ENCODE measurements at regions not wholly inside any gene's neighbourhood (a gene's known extent, or its start where the extent isn't known, plus 50 kb on each side); places are given as distances from the start of the nearest gene placed in this dataset.

DNA sequence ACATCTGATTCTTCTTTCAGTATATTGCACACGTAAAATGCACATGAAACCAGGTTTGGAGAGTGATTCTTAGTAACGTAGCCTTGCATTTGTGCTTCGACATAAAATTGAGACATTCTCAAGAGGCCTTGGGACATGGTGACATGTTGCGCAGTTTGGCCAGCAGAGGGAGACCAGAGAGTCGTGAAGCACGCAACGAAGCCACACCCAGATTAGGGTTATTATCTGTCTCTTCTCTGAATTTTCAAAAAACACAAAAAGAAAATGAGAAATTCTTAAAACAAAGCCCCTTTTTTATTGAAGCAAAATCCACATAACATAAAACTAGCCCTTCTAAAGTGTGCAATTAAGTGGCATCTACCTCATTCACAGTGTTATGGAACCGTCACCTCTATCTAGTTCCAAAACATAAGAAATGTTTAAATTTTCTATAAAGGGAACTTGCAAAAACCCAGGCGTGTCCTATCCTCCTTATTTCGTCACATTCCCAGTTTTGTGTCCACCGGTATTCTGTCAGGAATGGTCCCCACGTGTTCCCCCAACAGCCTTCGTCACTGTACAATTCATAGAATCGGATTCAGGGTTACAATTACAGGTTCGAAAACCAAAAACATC lies 108.8 kb upstream of the ATF7IP start:
- POLR2A ChIA-PET: interaction anchor here (1.0 to 2.5 kb wide), 8 partner anchors 17 to 515 kb away, joined by 3 to 32 read pairs (median 6); partner anchors contain the start of gene ATF7IP

DNA sequence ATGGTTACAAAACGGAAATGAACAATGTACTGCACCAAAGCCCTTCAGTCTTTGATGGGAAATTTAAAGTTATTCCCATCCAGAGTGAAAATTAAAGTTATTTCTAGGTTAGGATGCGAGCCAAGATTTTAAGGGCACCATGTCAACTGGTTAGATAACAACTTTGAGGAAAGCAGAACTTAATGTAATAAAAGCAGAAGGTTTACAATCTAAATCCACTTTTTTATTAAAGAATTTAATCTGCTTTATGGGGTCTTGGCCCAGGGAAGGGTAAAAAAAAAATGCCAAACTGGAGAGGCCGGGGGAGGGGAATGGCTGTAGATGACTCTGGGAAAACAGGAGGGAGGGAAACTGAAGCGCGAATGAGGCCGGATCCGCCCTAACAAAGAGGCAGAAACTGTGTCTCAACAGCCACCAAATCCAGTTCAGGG lies 108.2 kb upstream of the ATF7IP start:
- Mint-ChIP-seq H3K27ac (peak overlapping the region; percentile 97), H3K4me1 (peaks cover 37% of the 10 kb centered on the region), H3K9me3 (peaks cover 9% of the 10 kb centered on the region), H3K36me3 (peaks cover 21% of the 10 kb centered on the region), H3K27me3 (no peaks in the 10 kb centered on the region), H3K4me3 (peak overlapping the region; percentile 74)
- POLR2A ChIA-PET: interaction anchor here (0.6 to 2.3 kb wide), 19 partner anchors 16 to 1560 kb away, joined by 3 to 32 read pairs (median 5); partner anchors contain the start of genes ATF7IP and CDKN1B
- DNase-seq (no peak), ATAC-seq (ENCODE audit: low read depth) (no peak)

More for the DNA sequence above, 108.8 kb upstream of the ATF7IP start:
- no peaks in the 10 kb centered on the region for H3K27me3 Mint-ChIP-seq
- H3K36me3 Mint-ChIP-seq: peaks cover 19% of the 10 kb centered on the region
- peak overlapping the region; percentile 74 for H3K4me3 Mint-ChIP-seq
- DNase-seq (peak; percentile 63), ATAC-seq (ENCODE audit: low read depth) (peak; percentile 61)
- peaks cover 9% of the 10 kb centered on the region for H3K9me3 Mint-ChIP-seq
- H3K27ac Mint-ChIP-seq: peak overlapping the region; percentile 97
- H3K4me1 Mint-ChIP-seq: peaks cover 37% of the 10 kb centered on the region

DNA sequence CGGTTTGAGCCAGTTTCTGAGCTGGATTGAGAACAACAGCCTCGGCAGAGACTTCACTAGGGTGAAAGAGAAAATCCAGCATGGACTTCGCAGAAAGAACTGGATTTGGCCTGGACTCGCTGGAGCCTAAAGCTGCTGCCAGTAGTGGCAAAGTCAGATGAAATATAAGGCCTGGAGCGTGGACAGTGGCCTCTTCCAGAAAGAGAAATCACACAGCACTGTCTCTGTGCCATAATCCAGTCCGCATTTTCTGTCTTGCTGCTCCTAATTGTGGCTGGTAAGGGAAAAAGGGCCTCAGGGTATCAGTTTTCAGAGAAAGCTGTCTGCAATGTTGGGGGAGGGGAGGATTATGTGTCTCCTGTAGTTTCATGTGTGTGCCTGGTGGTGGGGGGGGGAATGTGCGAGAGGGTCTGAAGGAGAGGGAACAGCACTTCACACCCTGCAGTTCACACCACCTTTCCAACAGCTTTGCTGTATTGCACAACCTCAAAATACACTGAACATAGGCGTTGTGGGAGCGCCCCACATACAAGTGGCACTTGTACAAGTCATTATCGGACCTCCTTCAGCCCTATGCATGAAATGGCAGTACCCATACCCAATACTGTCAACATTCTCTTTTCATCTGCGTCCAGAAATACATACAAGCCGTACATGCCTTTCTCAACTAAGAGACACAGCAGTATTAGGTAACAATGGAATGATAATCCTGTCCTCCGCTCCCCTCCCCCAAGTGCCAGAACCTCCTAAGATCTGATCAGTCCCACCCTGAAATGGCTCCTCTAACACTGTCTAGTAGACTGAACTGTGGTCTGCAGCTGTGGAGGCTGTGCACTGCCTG lies 107.5 kb upstream of the ATF7IP start:
- Mint-ChIP-seq H3K4me1 (peaks cover 37% of the 10 kb centered on the region), H3K4me3 (peak overlapping the region; percentile 74), H3K36me3 (peaks cover 22% of the 10 kb centered on the region), H3K27me3 (no peaks in the 10 kb centered on the region), H3K9me3 (peaks cover 11% of the 10 kb centered on the region), H3K27ac (peak overlapping the region; percentile 97)
- peak; percentile 74 for DNase-seq
- ATAC-seq (ENCODE audit: low read depth): peak; percentile 82
- POLR2A ChIA-PET: interaction anchor here (0.6 to 2.3 kb wide), 20 partner anchors 15 to 1560 kb away, joined by 3 to 32 read pairs (median 5); partner anchors contain the start of genes ATF7IP and CDKN1B

DNA sequence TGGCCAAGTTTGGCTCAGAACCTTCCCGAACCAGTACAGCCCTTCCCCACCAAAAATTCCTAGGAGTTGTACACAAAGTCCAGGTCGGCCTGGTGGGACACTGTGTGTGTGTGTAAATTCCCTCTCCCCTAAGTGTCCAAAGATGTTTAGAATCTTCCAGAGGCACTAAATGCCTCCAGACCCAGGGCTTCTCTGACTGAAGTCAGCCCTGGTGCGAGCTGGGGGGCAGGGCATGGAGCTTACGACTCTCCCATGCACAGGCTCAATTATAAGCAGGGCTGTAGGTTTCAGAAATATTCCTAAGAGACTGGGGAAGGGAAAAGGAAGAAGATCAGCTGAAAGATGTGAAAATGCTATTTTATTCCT lies 106.9 kb upstream of the ATF7IP start:
- DNase-seq (no peak), ATAC-seq (ENCODE audit: low read depth) (no peak)
- Mint-ChIP-seq H3K9me3 (peaks cover 11% of the 10 kb centered on the region), H3K4me1 (peaks cover 37% of the 10 kb centered on the region), H3K27me3 (no peaks in the 10 kb centered on the region), H3K4me3 (peak overlapping the region; percentile 74), H3K27ac (peak overlapping the region; percentile 97), H3K36me3 (peaks cover 22% of the 10 kb centered on the region)
- POLR2A ChIA-PET: interaction anchor here (0.6 to 2.3 kb wide), 9 partner anchors 14 to 486 kb away, joined by 3 to 32 read pairs (median 8); partner anchors contain the start of gene ATF7IP

DNA sequence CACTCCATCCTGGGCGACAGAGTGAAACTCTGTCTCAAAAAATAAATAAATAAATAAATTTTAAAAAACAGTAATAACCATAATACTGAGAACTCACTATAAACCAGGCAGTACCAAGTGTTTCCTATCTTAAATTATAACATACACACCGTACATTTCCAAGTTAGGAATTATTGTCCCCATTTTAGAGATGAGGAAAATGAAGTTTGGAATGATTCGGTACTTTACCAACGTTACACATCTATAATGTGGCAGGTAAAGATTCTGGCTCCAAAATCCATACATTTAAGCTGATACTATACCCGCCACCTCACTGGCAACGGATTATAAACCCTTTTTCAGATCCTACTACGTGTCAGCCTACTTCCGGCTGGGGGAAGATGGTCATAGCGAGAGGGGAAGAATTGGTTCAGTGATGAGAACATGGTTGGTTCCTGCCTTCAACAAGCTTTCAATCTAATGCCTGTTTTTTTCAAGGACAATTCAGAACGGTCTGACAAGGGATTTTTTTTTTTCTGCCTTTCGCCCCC lies 105.9 kb upstream of the ATF7IP start:
- Mint-ChIP-seq H3K27ac (no peak overlapping the region), H3K36me3 (peaks cover 24% of the 10 kb centered on the region), H3K27me3 (no peaks in the 10 kb centered on the region), H3K4me3 (no peak overlapping the region), H3K9me3 (peaks cover 13% of the 10 kb centered on the region), H3K4me1 (peaks cover 39% of the 10 kb centered on the region)
- POLR2A ChIA-PET: interaction anchor here (1.2 to 2.3 kb wide), 3 partner anchors 106 to 135 kb away, joined by 8 to 24 read pairs (median 15); partner anchors contain the start of gene ATF7IP
- ATAC-seq (ENCODE audit: low read depth): no peak
- no peak for DNase-seq

DNA sequence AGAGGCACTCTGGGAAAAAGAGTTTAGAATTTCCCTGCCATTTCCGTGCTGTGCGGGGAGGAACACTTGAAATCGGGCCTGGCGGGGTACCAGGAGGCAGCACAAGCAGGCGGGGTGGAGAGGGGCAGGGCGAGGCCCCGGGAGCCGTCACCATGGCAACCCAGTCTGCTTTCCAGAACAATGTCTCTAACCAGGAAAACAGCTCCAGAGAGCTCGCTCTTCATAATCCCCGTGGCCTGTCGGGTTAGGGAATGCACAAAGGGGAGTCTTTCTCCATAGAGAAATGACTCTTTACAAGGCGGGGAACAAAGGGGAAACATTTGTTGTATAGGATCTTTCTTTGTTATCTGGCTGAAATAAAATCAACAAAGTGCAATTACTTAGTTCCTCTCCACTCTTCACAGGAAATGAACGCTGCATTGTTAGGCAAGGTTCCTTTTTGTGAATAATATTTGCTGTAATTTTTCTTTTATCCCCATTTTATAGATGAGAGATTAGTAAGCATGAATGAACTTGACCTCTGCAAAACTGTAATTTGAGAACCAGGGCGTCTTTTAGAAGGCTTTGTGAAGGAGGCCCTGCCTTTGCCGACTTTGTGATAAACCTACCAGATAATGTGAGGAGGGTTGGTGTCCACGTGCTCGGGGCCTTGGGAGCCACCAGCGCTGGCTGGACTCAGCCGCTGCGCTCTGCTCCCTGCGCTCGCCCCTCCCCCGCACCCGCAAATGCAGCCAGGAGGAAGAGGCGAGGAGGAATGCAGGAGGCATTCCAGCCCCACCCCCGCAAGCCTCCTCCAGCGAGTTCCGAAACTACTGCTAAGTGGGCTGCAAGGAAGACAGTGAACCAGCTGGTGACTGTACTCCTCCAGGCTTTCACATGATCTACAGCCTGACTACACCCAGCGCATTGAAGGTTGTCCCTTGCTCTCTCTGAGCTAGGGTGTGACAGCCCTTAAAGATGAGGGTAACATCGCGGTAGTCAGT lies 105.2 kb upstream of the ATF7IP start:
- ATAC-seq (ENCODE audit: low read depth) (no peak), DNase-seq (no peak)
- peaks cover 20% of the 10 kb centered on the region for H3K36me3 Mint-ChIP-seq
- POLR2A ChIA-PET: interaction anchor here (1.2 kb wide), 1 partner anchor 105 kb away, joined by 8 read pairs; the partner anchor contains the start of gene ATF7IP
- H3K4me1 Mint-ChIP-seq: peaks cover 35% of the 10 kb centered on the region
- H3K9me3 Mint-ChIP-seq: peaks cover 13% of the 10 kb centered on the region
- H3K4me3 Mint-ChIP-seq: no peak overlapping the region
- H3K27me3 Mint-ChIP-seq: no peaks in the 10 kb centered on the region
- H3K27ac Mint-ChIP-seq: no peak overlapping the region

DNA sequence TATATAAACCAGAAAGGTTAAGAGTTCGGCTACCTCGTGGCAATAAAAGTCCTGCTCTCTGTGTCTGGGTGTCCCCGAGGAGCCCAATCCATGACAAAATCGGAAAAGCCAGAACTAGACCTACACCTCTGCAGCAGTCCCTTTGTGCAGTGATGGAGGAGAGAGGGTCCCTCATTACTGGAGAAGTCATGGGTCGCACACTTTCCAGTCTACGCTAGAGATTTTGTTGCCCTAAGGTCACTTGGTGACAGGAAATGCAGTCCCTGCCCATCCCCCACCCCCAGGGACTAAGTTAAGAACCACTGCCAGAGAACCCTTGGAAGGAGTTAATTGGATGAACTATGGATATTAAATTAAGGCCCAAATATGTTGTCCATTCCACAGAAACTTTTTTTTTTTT lies 104.4 kb upstream of the ATF7IP start:
- H3K4me1 Mint-ChIP-seq: peaks cover 27% of the 10 kb centered on the region

DNA sequence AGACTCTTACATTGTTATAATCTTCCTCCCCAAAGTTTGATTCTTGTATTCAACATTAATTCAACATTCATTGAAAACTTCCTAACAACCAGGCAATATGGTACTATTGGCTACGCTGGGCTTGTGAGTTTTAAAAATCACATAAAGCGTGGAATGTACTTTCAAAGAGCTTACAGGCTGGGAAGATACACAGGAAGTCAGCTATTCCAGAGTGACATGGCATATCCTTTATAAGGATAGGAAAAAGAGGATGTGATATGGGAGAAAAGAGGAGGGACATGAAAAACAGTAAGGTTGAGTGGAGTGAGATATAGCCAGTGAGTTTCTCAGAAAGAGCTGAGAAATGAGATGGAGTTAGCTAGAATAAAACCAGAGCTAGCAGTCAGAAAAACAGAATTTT lies 103.6 kb upstream of the ATF7IP start:
- POLR2A ChIA-PET: interaction anchor here (0.6 to 1.1 kb wide), 2 partner anchors 104 to 161 kb away, joined by 4 to 5 read pairs; partner anchors contain the start of gene ATF7IP
- Mint-ChIP-seq H3K27me3 (no peaks in the 10 kb centered on the region), H3K27ac (no peak overlapping the region), H3K36me3 (peaks cover 20% of the 10 kb centered on the region), H3K4me1 (peaks cover 19% of the 10 kb centered on the region), H3K9me3 (peaks cover 13% of the 10 kb centered on the region), H3K4me3 (no peak overlapping the region)
- ATAC-seq (ENCODE audit: low read depth) (no peak), DNase-seq (no peak)

More for the DNA sequence above, 104.4 kb upstream of the ATF7IP start:
- Mint-ChIP-seq H3K27me3 (no peaks in the 10 kb centered on the region), H3K27ac (no peak overlapping the region), H3K9me3 (peaks cover 13% of the 10 kb centered on the region), H3K36me3 (peaks cover 20% of the 10 kb centered on the region), H3K4me3 (no peak overlapping the region)
- ATAC-seq (ENCODE audit: low read depth): no peak
- no peak for DNase-seq
- POLR2A ChIA-PET: no interaction called here

DNA sequence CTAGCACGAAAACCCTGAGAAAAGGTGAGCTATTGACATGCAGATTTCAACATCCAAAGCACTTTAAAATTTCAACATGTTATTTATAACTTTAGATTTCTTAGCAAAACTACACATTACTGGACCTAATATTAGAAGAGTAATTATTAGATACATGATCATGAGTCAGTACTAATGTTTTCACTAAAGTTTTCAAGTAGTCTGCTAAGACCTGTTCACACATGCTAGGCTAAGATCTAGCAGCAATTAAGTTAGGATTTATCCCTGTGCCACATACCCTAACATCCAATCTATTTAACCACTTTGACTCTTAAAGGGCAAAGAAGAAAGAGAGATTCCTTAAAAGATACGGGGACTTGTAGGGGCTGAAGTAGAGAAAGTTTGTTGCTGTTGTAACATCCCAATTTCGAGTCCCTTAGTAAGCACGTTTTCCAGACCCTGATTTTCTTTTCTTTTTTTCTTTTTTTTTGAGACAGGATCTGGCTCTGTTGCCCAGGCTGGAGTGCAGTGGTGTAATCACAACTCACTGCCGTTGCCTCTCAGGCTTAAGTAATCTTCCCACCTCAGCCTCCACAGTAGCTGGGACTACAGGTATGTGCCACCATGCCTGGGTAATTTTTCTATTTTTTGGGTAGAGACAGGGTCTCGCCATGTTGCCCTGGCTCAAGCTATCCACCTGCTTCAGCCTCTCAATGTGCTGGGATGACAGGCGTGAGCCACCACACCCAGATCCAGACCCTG lies 102.5 kb upstream of the ATF7IP start:
- Mint-ChIP-seq H3K4me1 (peaks cover 11% of the 10 kb centered on the region), H3K4me3 (no peak overlapping the region), H3K27ac (peak overlapping the region; percentile 42), H3K27me3 (no peaks in the 10 kb centered on the region), H3K9me3 (peaks cover 14% of the 10 kb centered on the region), H3K36me3 (peaks cover 20% of the 10 kb centered on the region)
- DNase-seq: no peak
- POLR2A ChIA-PET: interaction anchor here (0.6 kb wide), 1 partner anchor 95 kb away, joined by 3 read pairs; no protein-coding TSS in a partner anchor
- ATAC-seq (ENCODE audit: low read depth): no peak

DNA sequence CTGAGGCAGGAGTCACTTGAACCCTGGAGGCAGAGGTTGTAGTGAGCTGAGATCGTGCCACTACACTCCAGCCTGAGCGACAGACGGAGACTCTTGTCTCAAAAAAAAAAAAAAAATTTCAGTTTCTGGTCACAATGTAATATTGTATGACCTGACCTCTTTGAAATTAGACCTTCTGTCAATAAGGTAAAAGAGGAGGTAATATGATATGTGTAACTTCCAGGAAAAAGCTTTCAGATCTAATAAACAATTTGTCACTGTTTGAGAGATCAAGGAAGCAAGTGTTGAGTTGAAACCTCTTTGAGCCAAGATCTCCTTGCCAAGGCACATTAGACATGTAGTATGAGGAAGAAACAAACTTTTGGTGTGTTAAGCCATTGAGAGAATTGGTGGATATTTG lies 101.7 kb upstream of the ATF7IP start:
- no peak overlapping the region for H3K27ac Mint-ChIP-seq
- no peak for ATAC-seq (ENCODE audit: low read depth)
- DNase-seq: no peak
- H3K27me3 Mint-ChIP-seq: no peaks in the 10 kb centered on the region
- H3K36me3 Mint-ChIP-seq: peaks cover 15% of the 10 kb centered on the region
- peaks cover 4% of the 10 kb centered on the region for H3K4me1 Mint-ChIP-seq
- H3K9me3 Mint-ChIP-seq: peaks cover 16% of the 10 kb centered on the region
- no peak overlapping the region for H3K4me3 Mint-ChIP-seq
- POLR2A ChIA-PET: no interaction called here

DNA sequence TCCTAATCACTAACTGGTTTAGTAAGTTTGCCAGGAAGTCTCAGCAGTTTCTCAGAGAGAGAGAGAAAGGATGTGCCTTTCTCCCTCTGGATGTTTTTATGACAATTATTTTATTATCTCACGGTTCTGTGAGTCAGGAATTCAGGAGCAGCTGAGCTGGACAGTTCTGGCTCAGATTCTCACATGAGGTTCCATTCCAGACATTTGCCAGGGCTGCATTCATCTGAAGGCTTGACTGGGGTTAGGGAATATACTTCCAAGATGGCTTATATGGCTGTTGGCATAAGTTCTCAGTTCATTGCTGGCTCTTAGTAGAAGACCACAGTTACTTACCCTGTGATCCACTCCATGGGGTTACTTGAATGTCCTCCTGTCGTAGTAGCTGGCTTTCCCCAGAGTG lies 101.2 kb upstream of the ATF7IP start:
- POLR2A ChIA-PET: no interaction called here
- Mint-ChIP-seq H3K27ac (no peak overlapping the region), H3K4me3 (no peak overlapping the region)

DNA sequence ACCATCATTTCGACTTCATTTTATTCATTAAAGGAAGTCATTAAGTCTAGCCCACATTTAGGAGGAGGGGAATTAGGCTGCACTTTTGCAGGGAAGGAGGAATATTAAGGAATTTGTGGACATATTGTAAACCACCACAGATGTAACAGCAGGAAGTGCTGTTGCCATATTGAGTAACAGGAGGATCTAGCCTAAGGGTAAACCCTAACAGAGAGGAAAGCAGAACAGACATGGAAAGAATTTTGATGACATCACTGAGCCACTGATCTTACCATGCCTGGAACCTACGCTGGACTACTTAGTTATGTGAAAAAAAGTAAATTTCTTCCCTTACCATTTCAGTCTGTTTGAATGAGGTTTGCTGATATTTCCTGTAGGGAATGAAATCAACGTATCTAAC lies 100.7 kb upstream of the ATF7IP start:
- DNase-seq: no peak
- Mint-ChIP-seq H3K27me3 (no peaks in the 10 kb centered on the region), H3K27ac (no peak overlapping the region), H3K4me3 (no peak overlapping the region), H3K9me3 (peaks cover 12% of the 10 kb centered on the region), H3K36me3 (peaks cover 13% of the 10 kb centered on the region), H3K4me1 (peaks cover 4% of the 10 kb centered on the region)
- POLR2A ChIA-PET: no interaction called here
- ATAC-seq (ENCODE audit: low read depth): no peak

More for the DNA sequence above, 101.2 kb upstream of the ATF7IP start:
- Mint-ChIP-seq H3K27me3 (no peaks in the 10 kb centered on the region), H3K9me3 (peaks cover 12% of the 10 kb centered on the region), H3K36me3 (peaks cover 13% of the 10 kb centered on the region), H3K4me1 (peaks cover 4% of the 10 kb centered on the region)
- DNase-seq (no peak), ATAC-seq (ENCODE audit: low read depth) (no peak)
